A673 (cell line): ENCODE measurements at regions not wholly inside any gene's neighbourhood (a gene's known extent, or its start where the extent isn't known, plus 50 kb on each side); places are given as distances from the start of the nearest gene placed in this dataset.

ENCODE experiments used
- CTCF ChIP-seq: fragments of 300-800, 200-600 bp; sonication (generic); conservative IDR thresholded peaks from 2 replicates; pipeline ENCODE4 v1.5.1; 2017; ENCODE audit warnings: low read depth, mild to moderate bottlenecking, antibody characterized with exemption, low read length, moderate library complexity, mixed read lengths
- EZH2 ChIP-seq: fragments of 200-600 bp; sonication (generic); IDR thresholded peaks from 2 replicates; pipeline ENCODE4 v1.6.1; 2017; ENCODE audit warnings: borderline replicate concordance, low read depth, mild to moderate bottlenecking, mixed read lengths, antibody characterized with exemption, low read length; ENCODE audit not compliant: poor library complexity, severe bottlenecking

- no peak for TF ChIP-seq CTCF
- TF ChIP-seq EZH2: no peak
Observed at GRCh38 chr6:44734886-44735629, 347.6 kb downstream of the CDC5L start.
